ENCODE measurements at regions not wholly inside any gene's neighbourhood (a gene's known extent, or its start where the extent isn't known, plus 50 kb on each side); places are given as distances from the start of the nearest gene placed in this dataset.

DNA sequence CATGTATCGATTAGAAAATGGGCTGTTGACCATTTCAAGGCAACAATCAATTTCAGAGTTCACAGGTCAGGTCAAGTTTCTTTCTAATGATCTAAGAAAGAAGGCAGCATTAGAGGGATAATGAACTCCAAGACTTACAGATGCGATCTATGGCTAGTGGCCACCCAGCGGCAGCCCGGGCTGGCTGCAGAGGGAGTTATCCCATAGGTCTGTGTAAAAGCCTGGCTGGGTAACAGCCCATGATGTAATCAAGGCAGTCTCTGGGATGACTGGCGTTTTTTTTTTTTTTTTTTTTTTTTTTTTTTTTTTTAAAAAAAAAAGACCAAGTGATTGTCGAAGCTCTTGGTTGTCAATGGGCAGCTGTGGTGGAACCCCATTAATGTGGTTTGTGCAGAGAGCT, 171.1 kb upstream of the SKOR2 start:
- Histone ChIP-seq H3K4me2 (ENCODE audit: low read length) (no peak overlapping the region), H3K4me3 (ENCODE audit: low read length) (no peak overlapping the region), H3F3A (ENCODE audit: control insufficient read depth, insufficient read depth) (no peaks in the 10 kb centered on the region), H3K36me3 (ENCODE audit: control insufficient read depth, low read length) (no peaks in the 10 kb centered on the region), H3K4me1 (ENCODE audit: control insufficient read depth, low read length) (peaks cover 18% of the 10 kb centered on the region), H3K27ac (ENCODE audit: low read depth, low read length) (no peak overlapping the region), H3K9me3 (ENCODE audit: control insufficient read depth, insufficient read depth, low read length) (no peaks in the 10 kb centered on the region), H3K9me2 (replicated peaks; ENCODE audit: control insufficient read depth, low read length) (no peaks in the 10 kb centered on the region), H3K79me2 (ENCODE audit: control insufficient read depth, low read length) (no peaks in the 10 kb centered on the region), H4K20me1 (ENCODE audit: control insufficient read depth, insufficient read depth, low read depth, low read length) (no peaks in the 10 kb centered on the region), H3K27me3 (ENCODE audit: control insufficient read depth, low read length) (peaks cover 9% of the 10 kb centered on the region)
- TF ChIP-seq, protein P1, sequence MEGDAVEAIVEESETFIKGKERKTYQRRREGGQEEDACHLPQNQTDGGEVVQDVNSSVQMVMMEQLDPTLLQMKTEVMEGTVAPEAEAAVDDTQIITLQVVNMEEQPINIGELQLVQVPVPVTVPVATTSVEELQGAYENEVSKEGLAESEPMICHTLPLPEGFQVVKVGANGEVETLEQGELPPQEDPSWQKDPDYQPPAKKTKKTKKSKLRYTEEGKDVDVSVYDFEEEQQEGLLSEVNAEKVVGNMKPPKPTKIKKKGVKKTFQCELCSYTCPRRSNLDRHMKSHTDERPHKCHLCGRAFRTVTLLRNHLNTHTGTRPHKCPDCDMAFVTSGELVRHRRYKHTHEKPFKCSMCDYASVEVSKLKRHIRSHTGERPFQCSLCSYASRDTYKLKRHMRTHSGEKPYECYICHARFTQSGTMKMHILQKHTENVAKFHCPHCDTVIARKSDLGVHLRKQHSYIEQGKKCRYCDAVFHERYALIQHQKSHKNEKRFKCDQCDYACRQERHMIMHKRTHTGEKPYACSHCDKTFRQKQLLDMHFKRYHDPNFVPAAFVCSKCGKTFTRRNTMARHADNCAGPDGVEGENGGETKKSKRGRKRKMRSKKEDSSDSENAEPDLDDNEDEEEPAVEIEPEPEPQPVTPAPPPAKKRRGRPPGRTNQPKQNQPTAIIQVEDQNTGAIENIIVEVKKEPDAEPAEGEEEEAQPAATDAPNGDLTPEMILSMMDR (IDR thresholded peaks at IDR 0.05; ENCODE audit: low read depth, low read length, poor library complexity, severe bottlenecking), result no peak
- no peak for TF ChIP-seq EZH2phosphoT487 (IDR thresholded peaks at IDR 0.05; ENCODE audit: borderline replicate concordance, low read length)

DNA sequence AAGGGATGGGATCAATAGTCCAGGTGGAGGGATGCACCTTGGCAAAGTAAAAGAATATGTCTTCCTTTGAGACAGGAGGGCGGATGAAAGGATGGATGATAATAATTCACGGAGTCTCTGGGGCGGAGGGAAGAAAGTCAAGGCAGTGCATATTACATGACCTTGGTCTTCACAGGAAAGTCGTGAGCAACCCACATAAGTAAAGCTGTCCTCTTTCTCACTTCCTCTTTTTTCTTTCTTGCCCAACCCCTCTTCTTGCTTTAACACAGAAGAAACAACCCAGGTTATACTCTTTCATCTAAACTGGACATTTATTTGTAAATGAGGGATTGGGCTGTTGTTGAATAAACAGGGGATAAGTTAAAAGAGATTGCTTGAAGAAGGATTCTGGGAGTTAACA, 168.7 kb upstream of the SKOR2 start:
- Histone ChIP-seq H3K4me1 (ENCODE audit: control insufficient read depth, low read length) (peaks cover 18% of the 10 kb centered on the region), H3K36me3 (ENCODE audit: control insufficient read depth, low read length) (no peaks in the 10 kb centered on the region), H4K20me1 (ENCODE audit: control insufficient read depth, insufficient read depth, low read depth, low read length) (no peaks in the 10 kb centered on the region), H3K9me2 (replicated peaks; ENCODE audit: control insufficient read depth, low read length) (no peaks in the 10 kb centered on the region), H3K9me3 (ENCODE audit: control insufficient read depth, insufficient read depth, low read length) (no peaks in the 10 kb centered on the region), H3K4me3 (ENCODE audit: low read length) (peak overlapping the region; percentile 41), H3K27ac (ENCODE audit: low read depth, low read length) (no peak overlapping the region), H3F3A (ENCODE audit: control insufficient read depth, insufficient read depth) (no peaks in the 10 kb centered on the region), H3K4me2 (ENCODE audit: low read length) (peak overlapping the region; percentile 55), H3K79me2 (ENCODE audit: control insufficient read depth, low read length) (no peaks in the 10 kb centered on the region), H3K27me3 (ENCODE audit: control insufficient read depth, low read length) (peaks cover 30% of the 10 kb centered on the region)
- TF ChIP-seq EZH2phosphoT487 (IDR thresholded peaks at IDR 0.05; ENCODE audit: borderline replicate concordance, low read length), result no peak
- TF ChIP-seq, protein P1 (IDR thresholded peaks at IDR 0.05; ENCODE audit: low read depth, low read length, poor library complexity, severe bottlenecking), result no peak

DNA sequence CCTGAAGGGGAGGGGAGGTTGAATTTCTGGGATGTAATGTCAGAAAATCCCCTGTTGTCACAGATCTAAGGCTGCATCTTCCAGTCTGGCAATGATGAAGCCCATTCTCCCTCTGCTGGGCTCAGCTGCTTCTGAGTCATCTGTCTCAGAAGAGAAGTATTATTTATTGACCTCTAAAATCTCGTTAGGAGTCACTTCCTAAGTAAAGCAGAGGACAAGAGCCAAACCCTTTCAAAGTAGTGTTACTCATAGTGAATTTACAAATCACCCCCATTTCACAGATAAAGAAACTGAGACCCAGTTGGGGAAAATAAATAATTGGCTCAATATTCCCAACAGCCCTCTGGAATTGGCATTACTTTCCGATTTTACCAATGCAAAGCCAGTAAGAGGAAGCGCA, 167.3 kb upstream of the SKOR2 start:
- Histone ChIP-seq H3K27ac (ENCODE audit: low read depth, low read length) (no peak overlapping the region), H3K27me3 (ENCODE audit: control insufficient read depth, low read length) (peaks cover 30% of the 10 kb centered on the region), H3K36me3 (ENCODE audit: control insufficient read depth, low read length) (no peaks in the 10 kb centered on the region), H3K79me2 (ENCODE audit: control insufficient read depth, low read length) (no peaks in the 10 kb centered on the region), H3K4me3 (ENCODE audit: low read length) (no peak overlapping the region), H3K9me2 (replicated peaks; ENCODE audit: control insufficient read depth, low read length) (no peaks in the 10 kb centered on the region), H3K9me3 (ENCODE audit: control insufficient read depth, insufficient read depth, low read length) (no peaks in the 10 kb centered on the region), H3K4me2 (ENCODE audit: low read length) (no peak overlapping the region), H3F3A (ENCODE audit: control insufficient read depth, insufficient read depth) (no peaks in the 10 kb centered on the region), H3K4me1 (ENCODE audit: control insufficient read depth, low read length) (peaks cover 18% of the 10 kb centered on the region), H4K20me1 (ENCODE audit: control insufficient read depth, insufficient read depth, low read depth, low read length) (no peaks in the 10 kb centered on the region)
- TF ChIP-seq, protein P1 (IDR thresholded peaks at IDR 0.05; ENCODE audit: low read depth, low read length, poor library complexity, severe bottlenecking), result no peak
- TF ChIP-seq EZH2phosphoT487 (IDR thresholded peaks at IDR 0.05; ENCODE audit: borderline replicate concordance, low read length), result no peak

DNA sequence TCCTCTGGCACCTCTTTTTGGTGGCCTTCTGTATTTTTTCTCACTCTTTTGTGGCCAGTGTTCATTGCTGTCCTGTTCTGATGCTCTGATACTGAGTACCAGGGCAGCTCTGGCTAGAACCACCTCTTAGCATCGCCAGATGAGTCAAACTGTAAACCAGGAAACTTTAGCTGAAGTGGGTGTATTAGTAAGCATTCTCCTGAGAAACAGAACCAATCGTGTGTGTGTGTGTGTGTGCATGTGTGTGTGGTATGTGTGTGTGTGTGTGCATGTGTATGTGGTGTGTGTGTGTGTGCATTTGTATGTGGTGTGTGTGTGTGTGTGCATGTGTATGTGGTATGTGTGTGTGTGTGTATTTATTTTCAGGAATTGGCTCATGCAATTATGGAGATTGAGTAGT, 166.3 kb upstream of the SKOR2 start:
- Histone ChIP-seq H3K27me3 (ENCODE audit: control insufficient read depth, low read length) (peaks cover 30% of the 10 kb centered on the region), H4K20me1 (ENCODE audit: control insufficient read depth, insufficient read depth, low read depth, low read length) (no peaks in the 10 kb centered on the region)
- TF ChIP-seq, protein P1 (IDR thresholded peaks at IDR 0.05; ENCODE audit: low read depth, low read length, poor library complexity, severe bottlenecking), result no peak
- no peak for TF ChIP-seq EZH2phosphoT487 (IDR thresholded peaks at IDR 0.05; ENCODE audit: borderline replicate concordance, low read length)

More for the DNA sequence above, 166.3 kb upstream of the SKOR2 start:
- Histone ChIP-seq H3K79me2 (ENCODE audit: control insufficient read depth, low read length) (no peaks in the 10 kb centered on the region), H3K4me3 (ENCODE audit: low read length) (no peak overlapping the region), H3K27ac (ENCODE audit: low read depth, low read length) (no peak overlapping the region), H3K4me1 (ENCODE audit: control insufficient read depth, low read length) (peaks cover 18% of the 10 kb centered on the region), H3K36me3 (ENCODE audit: control insufficient read depth, low read length) (no peaks in the 10 kb centered on the region), H3K9me2 (replicated peaks; ENCODE audit: control insufficient read depth, low read length) (no peaks in the 10 kb centered on the region), H3K4me2 (ENCODE audit: low read length) (no peak overlapping the region), H3K9me3 (ENCODE audit: control insufficient read depth, insufficient read depth, low read length) (no peaks in the 10 kb centered on the region), H3F3A (ENCODE audit: control insufficient read depth, insufficient read depth) (no peaks in the 10 kb centered on the region)

All from DOHH2 (cell line).